ENCODE measurements at regions not wholly inside any gene's neighbourhood (a gene's known extent, or its start where the extent isn't known, plus 50 kb on each side); places are given as distances from the start of the nearest gene placed in this dataset.
A peak's percentile ranks its signal among the peaks of the same experiment; 100 is the strongest.

- Histone ChIP-seq H3K4me3 (ENCODE audit: low read depth, low read length) (no peak overlapping the region), H3K36me3 (ENCODE audit: control insufficient read depth, insufficient read depth, low read length) (no peaks in the 10 kb centered on the region), H3K27me3 (ENCODE audit: control insufficient read depth, insufficient read depth, low read length) (peaks cover 2% of the 10 kb centered on the region)
- DNase-seq (ENCODE audit: low read depth), result no peak
- no peak for TF ChIP-seq CTCF (IDR thresholded peaks at IDR 0.05; ENCODE audit: insufficient read depth, low read length, poor library complexity, severe bottlenecking)
Measured at GRCh38 chr1:177659281-177659680, 310.6 kb downstream of the SEC16B start.

DNA sequence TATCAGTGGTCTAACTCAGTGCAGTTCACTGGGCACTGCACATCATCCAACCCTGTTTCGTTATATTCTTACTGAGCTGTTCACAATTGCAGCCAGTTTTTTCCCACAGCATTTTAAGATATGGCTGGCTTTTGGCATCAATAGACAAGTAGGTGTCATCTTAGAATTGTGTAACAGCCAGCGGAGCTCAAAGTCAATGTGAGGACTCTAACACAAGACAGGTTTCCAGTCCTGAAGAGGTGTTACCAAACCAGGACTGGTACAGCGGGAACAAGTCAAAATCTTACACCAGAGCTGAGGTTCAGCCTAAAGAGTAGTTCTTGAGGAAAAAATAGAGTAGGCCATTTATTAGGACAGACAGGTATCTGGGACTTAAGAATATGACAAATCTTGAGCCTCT, 313.3 kb downstream of the SEC16B start:
- H3K36me3 ChIP-seq (ENCODE audit: control insufficient read depth, insufficient read depth, low read length), result no peaks in the 10 kb centered on the region
- DNase-seq (ENCODE audit: low read depth), result no peak
- no peak for TF ChIP-seq CTCF (IDR thresholded peaks at IDR 0.05; ENCODE audit: insufficient read depth, low read length, poor library complexity, severe bottlenecking)
- no peak overlapping the region for H3K4me3 ChIP-seq (ENCODE audit: low read depth, low read length)
- H3K27me3 ChIP-seq (ENCODE audit: control insufficient read depth, insufficient read depth, low read length), result peaks cover 2% of the 10 kb centered on the region

DNA sequence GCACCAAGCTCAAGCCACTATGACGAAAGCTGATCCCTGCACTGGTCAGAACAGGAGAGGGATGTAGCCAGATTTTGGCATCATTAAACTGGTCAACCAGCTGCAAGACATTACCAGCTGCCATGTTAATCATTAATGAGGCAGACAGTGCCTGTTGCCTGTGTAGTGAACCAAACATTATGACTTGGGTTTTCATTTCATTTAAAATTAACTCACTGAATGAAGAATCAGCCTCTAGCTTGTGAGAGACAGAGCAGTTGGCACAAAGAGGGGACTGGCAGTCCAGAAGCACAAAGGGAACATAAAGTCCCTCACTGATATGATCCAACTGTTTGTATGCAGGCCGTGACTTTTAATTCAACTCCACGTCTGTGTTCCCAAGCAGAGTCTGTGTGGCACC, 318.9 kb downstream of the SEC16B start:
- no peak for TF ChIP-seq CTCF (IDR thresholded peaks at IDR 0.05; ENCODE audit: insufficient read depth, low read length, poor library complexity, severe bottlenecking)
- no peaks in the 10 kb centered on the region for H3K27me3 ChIP-seq (ENCODE audit: control insufficient read depth, insufficient read depth, low read length)
- no peak overlapping the region for H3K4me3 ChIP-seq (ENCODE audit: low read depth, low read length)
- H3K36me3 ChIP-seq (ENCODE audit: control insufficient read depth, insufficient read depth, low read length), result no peaks in the 10 kb centered on the region
- peak; percentile 76 for DNase-seq (ENCODE audit: low read depth)

GRCh38 chr1:177648731-177649265, 321.1 kb downstream of the SEC16B start:
- Histone ChIP-seq H3K4me3 (ENCODE audit: low read depth, low read length) (no peak overlapping the region), H3K36me3 (ENCODE audit: control insufficient read depth, insufficient read depth, low read length) (no peaks in the 10 kb centered on the region), H3K27me3 (ENCODE audit: control insufficient read depth, insufficient read depth, low read length) (no peaks in the 10 kb centered on the region)
- no peak for DNase-seq (ENCODE audit: low read depth)
- no peak for TF ChIP-seq CTCF (IDR thresholded peaks at IDR 0.05; ENCODE audit: insufficient read depth, low read length, poor library complexity, severe bottlenecking)

DNA sequence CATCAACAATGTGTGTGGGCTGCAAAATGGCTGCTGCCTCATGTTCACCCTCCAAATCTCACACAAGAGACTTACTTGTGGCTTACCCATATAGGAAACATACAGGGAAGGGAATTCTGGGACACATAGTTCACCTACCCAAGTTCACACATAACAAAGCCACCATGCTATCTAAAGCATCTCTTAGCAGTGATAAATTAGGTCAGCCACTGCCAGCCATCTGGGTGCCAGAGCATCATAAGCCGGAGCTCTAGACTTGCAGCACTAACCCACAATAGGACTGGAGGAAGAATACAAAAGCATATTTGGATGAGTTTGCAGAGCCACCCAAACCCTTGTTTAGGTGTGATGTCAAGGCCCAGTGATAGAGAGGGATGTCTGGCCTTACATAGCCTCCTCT, 321.7 kb downstream of the SEC16B start:
- DNase-seq (ENCODE audit: low read depth), result no peak
- H3K36me3 ChIP-seq (ENCODE audit: control insufficient read depth, insufficient read depth, low read length), result no peaks in the 10 kb centered on the region
- no peaks in the 10 kb centered on the region for H3K27me3 ChIP-seq (ENCODE audit: control insufficient read depth, insufficient read depth, low read length)
- no peak for TF ChIP-seq CTCF (IDR thresholded peaks at IDR 0.05; ENCODE audit: insufficient read depth, low read length, poor library complexity, severe bottlenecking)
- no peak overlapping the region for H3K4me3 ChIP-seq (ENCODE audit: low read depth, low read length)

Measured in kidney epithelial cell (primary cell).